Right renal cortex interstitium (tissue), 3 donors: ENCODE measurements at regions not wholly inside any gene's neighbourhood (a gene's known extent, or its start where the extent isn't known, plus 50 kb on each side); places are given as distances from the start of the nearest gene placed in this dataset.
"Not testable (repeated sequence)": the region's sequence is repeated elsewhere in the genome, so short reads cannot be mapped to it uniquely, and the experiment has no call there.

Experiments
- DNase-seq, 3 donors: peaks; one replicate each; pipeline ENCODE4 v3.0.0-alpha.2; 2013; ENCODE audit warnings: low read depth in 3 of 3, low spot score in 2 of 3

- not testable (repeated sequence) for DNase-seq
These were observed 419.6 kb upstream of the CASK start for GRCh38 chrX:42342981-42343380.
